HG02610 (cell line): ENCODE measurements at regions not wholly inside any gene's neighbourhood (a gene's known extent, or its start where the extent isn't known, plus 50 kb on each side); places are given as distances from the start of the nearest gene placed in this dataset.

Experiments used
- ATAC-seq: cut with Tn5 transposase; IDR thresholded peaks from one replicate; pipeline ENCODE4 v1.9.1; 2021; ENCODE audit warnings: mild to moderate bottlenecking, moderate library complexity; ENCODE audit not compliant: unreplicated experiment

- ATAC-seq, result no peak
These were observed 657.1 kb upstream of the BRINP3 start for GRCh38 chr1:191134796-191135195.

DNA sequence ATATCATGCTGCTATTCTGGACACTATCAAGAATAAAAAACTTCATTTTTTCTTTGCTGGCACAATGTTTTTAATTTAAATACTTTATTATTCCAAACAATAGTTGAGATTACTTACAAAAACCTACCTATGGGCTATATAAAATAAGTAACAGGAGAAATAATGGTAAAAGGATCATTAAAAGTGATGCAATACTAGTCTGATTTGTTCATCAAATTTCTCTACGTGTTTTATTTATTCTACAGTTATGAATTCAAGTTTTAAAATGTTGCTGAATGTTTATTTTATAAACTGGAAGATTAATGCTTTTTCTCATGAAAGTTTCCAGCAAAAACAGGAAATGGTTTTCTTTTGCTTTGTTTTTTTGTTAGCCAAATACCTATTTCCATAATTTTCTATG, 662.4 kb upstream of the BRINP3 start:
- no peak for ATAC-seq

DNA sequence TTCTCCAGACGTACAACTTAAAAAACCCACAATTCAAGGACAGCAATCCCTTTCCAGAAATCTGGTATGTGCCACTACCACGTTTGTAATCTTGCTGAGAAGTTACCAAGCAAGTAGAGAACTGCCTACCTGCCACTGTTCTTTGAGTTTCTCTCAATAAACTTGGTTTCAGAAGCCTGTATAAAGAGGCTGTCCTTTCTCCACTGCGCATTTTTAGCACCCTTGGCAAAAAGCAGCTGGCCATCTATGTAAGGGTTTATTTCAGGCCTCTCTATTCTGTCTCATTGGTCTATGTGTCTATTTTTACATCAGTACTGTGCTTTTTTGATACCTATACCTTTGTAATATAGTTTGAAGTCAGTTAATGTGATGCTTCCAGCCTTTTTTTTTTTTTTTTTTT, 665.1 kb upstream of the BRINP3 start:
- no peak for ATAC-seq

DNA sequence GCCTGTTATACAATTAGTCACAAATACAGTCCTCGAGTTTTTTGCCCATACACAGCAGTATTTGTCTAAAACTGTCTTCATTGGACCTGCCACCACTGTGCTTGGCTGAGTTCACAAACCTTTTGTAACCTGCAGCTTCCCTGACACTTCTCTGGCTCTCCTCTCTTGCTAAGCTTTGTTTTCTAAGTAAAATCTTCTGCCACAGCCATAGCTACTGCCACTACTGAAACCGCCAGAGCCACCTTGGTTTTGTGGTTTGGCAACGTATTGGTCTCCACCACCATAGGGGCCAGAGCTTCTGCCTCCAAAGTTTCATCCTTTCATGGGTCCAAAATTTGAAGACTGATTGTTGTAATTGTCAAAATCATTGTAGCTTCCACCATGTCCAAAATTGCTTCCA, 668.2 kb upstream of the BRINP3 start:
- no peak for ATAC-seq

DNA sequence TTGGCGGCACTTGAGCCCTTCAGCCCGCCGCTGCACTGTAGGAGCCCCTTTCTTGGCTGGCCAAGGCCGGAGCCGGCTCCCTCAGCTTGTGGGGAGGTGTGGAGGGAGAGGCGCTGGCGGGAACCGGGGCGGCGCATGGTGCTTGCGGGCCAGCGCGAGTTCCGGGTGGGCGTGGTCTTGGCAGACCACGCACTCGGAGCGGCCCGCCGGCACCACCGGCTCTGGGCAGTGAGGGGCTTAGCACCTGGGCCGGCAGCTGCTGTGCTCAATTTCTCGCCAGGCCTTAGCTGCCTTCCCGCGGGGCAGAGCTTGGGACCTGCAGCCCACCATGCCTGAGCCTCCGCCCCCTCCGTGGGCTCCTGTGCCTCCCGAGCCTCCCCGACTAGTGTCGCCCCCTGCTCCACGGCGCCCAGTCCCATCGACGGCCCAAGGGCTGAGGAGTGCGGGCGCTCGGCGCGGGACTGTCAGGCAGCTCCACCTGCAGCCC, 673.7 kb upstream of the BRINP3 start:
- no peak for ATAC-seq

DNA sequence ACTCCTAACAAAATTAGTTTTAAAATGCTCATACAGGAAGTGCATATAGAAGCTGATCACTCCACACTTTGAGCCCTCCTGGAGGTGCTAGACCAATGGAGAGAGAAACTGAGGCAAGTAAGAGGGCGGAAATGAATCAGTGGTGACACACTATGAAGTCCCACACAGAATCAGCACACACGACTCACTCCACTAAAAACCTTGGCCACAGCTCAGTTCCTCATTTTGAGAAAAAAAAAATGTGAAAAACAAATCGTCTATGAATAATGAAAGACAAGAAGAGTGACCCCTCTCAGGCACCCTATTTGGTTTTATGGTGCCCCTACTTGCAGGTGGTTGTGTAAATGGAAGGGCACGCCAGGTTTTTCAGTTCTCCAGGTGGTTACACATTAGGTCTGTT, 675.1 kb upstream of the BRINP3 start:
- no peak for ATAC-seq

- ATAC-seq, result no peak
These were observed 677.5 kb upstream of the BRINP3 start for GRCh38 chr1:191155178-191155577.

GRCh38 chr1:191160837-191161236, 683.2 kb upstream of the BRINP3 start:
- ATAC-seq, result no peak

DNA sequence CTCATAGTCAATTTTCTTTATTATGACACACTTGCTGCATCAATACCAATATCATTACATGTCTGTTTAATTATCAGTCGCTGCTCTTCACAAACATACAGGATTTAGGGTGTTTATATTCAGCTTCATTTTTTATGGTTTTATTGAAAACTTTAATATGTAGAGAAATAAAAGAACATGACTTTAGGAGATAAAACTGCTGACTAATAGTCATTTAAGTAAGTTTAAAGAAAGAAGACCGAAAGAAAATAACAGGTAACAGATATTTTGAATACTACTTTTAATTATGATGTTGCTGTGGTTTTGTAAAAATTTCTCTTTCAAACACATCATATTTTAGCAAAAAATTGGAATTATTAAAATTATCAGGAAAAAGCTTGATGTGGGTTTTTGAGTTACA, 685.1 kb upstream of the BRINP3 start:
- no peak for ATAC-seq

DNA sequence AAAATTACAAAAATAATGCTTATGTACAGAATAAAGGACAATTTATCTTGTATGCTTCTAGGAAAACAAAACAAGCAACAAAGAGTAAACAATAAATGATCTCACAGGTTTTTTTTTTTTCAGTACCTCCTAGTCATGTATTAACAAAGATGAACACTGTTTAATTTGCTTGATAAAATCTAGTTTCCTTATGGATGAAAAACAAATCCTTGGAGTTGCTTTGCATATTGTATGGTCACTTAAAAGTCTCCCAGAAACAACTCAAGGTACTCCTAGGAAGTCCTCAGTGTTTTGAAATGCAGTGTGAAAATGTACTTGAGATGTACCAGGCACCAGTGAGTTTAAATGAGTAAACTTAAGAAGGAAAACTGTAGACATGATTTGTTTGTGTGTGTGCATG, 686.0 kb upstream of the BRINP3 start:
- no peak for ATAC-seq

GRCh38 chr1:191174298-191174697, 696.6 kb upstream of the BRINP3 start:
- ATAC-seq, result peak; percentile 98

- ATAC-seq, result no peak
These were observed 698.5 kb upstream of the BRINP3 start for GRCh38 chr1:191176131-191176530.

DNA sequence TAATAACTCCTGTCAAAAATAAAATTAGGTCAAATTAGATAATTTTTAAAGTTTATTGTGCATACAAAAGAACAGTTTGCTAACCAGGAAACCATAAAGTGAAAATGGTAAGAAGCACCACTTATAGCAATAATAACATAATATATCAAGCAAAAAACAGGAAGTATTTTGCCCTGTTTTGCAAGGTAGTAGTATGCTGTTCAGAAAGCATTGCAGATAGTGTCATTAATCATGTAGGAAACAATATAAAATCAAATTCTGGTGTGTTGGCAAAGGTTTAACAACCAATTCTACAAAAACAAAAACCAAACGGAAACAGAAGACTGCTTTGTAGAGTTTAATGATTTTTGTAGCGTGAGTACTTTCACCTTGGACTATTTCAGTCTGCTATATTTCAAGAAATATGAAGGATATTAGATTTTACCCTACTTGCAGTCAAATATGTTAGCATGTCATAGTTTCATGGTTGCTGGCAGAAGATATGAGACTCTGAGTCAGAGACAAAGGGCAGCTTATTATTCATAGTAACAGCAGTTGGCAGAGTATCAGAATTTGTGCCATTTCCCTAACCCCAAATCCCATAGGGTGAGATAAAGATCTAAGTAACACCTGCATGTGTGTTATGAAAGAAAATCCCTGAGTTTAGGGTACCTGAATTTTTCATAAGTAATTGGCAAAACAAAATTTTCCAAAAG, 729.0 kb upstream of the BRINP3 start:
- ATAC-seq, result no peak

GRCh38 chr1:191222206-191222605, 744.5 kb upstream of the BRINP3 start:
- no peak for ATAC-seq

GRCh38 chr1:191240925-191241324, 763.3 kb upstream of the BRINP3 start:
- no peak for ATAC-seq

- ATAC-seq, result peak; percentile 79
These were observed 777.8 kb upstream of the BRINP3 start for GRCh38 chr1:191255354-191256054.

GRCh38 chr1:191256917-191257316, 779.3 kb upstream of the BRINP3 start:
- no peak for ATAC-seq

DNA sequence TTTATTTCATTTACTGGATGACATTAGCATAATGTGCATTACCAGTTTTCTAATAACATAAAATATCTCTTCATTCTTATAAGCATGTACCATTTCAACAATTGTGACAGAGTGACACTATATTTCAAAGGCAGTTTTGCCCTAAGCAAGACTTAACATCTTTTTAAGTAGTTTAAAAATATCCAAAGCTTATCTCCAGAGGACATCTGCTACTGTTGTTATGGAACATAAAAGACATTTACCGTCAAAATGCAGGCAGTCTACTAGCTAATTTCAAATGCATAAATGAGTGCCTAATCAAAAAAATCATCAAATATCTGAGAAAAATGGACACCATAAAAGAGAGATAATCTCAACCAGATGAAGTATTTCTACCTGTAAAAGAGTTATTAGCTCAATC, 782.4 kb upstream of the BRINP3 start:
- ATAC-seq, result no peak

DNA sequence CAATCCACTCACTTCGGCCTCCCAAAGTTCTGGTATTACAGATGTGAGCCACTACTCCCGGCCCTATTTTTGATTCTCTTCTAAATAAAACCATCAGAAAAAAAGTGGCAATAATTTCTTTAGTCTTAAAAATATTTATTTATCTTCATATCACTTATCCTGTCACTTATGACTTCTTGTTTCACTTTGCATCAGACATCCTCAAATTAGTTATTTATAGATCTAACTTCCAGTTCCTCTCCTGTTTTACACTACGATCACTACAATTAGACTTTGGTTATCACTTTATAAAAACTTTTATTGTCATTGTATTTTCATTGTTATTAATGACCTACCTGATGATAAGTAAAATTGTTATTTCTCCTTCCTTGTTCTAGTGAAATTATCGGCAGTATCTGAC, 783.4 kb upstream of the BRINP3 start:
- ATAC-seq, result no peak

DNA sequence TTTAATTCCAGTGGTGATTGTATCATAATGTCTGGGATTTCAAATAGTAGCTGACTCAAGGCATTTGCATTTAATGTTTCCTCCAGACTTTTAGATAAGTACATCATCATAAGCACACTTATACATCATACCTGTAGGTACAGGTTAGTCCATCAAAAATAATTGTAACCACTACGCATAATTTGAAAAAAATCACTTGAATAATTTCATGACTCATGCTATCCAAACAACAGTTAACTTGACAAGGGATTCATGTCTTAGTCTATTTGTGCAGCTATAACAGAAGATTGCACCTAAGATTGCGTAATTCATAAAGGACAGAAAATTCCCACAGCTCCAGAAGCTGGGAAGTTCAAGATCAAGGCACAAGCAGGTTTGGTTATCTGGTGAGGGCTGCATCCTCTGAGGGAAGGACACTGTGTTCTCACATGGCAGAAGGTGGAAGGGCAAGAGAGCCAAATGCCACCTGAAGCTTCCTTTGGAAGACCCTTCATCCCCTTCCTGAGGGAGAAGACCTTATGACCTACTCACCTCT, 801.7 kb upstream of the BRINP3 start:
- no peak for ATAC-seq

- no peak for ATAC-seq
These were observed 806.5 kb upstream of the BRINP3 start for GRCh38 chr1:191284175-191284574.

DNA sequence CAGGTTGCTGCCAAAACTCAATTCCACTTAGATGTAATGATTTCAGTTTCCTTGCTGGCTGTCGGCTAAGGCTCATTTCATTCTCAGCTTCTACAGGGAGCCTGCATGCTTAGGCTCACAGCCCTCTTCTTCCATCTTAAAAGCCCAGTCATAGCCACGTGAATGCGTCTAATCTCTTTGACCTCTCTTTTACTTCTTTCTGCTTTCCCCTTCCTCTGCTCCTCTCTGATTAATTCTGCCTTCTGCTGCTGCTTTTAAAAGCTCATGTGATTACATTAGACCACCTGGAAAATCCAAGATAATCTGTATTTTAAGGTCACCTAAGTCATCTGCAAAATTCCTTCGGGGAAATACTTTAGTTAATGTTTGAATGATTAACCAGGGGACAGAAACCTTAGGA, 812.8 kb upstream of the BRINP3 start:
- no peak for ATAC-seq
